GM19238 (cell line): ENCODE measurements at regions not wholly inside any gene's neighbourhood (a gene's known extent, or its start where the extent isn't known, plus 50 kb on each side); places are given as distances from the start of the nearest gene placed in this dataset.

Source experiments
- DNase-seq: peaks from one replicate; pipeline ENCODE4 v3.0.0; 2011; ENCODE audit warnings: low spot score; ENCODE audit not compliant: insufficient read length

- DNase-seq: no peak
Observed at GRCh38 chr1:184919892-184920291, 54.4 kb downstream of the NIBAN1 start.

GRCh38 chr1:184915463-184916090 lies 58.7 kb downstream of the NIBAN1 start:
- DNase-seq: no peak

- DNase-seq: no peak
Observed at GRCh38 chr1:184914149-184914548, 60.2 kb downstream of the NIBAN1 start.

GRCh38 chr1:184912392-184912791 lies 61.9 kb downstream of the NIBAN1 start:
- DNase-seq: no peak

- no peak for DNase-seq
Observed at GRCh38 chr1:184911830-184912229, 62.5 kb downstream of the NIBAN1 start.

DNA sequence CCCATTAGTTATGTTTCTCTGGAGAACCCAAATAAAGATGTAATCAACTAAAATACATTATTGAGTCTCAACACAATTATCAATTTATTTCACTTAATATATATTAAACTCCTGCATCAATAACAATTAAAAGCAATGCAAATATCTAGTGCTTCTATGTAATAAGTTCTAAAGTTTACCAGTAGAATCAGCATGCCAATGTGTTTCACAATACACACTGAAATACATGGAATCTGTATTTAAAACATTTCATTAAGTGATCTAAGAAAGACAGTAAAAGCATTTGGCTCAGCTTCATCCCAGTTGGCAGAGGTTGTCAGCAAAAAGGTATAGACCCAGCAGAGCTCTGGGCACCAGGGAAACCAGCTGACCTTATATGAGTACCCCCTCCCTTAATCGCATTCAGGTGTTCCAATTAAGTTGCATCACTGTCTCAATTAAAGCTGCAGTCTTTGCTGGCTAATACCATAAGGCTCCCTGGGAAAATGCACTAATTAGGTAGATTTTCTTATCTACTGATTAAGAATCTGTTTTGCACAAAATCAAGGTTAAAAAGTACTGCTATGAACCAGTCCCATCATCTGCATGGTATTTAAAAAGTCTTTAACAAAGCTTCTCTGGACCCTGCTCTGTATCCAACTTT lies 63.1 kb downstream of the NIBAN1 start:
- DNase-seq: no peak

GRCh38 chr1:184910691-184911091 lies 63.6 kb downstream of the NIBAN1 start:
- no peak for DNase-seq

- no peak for DNase-seq
Observed at GRCh38 chr1:184910005-184910404, 64.3 kb downstream of the NIBAN1 start.

GRCh38 chr1:184909019-184909418 lies 65.3 kb downstream of the NIBAN1 start:
- no peak for DNase-seq

GRCh38 chr1:184908506-184908905 lies 65.8 kb downstream of the NIBAN1 start:
- no peak for DNase-seq

- no peak for DNase-seq
Observed at GRCh38 chr1:184907500-184907899, 66.8 kb downstream of the NIBAN1 start.

GRCh38 chr1:184906761-184907160 lies 67.5 kb downstream of the NIBAN1 start:
- no peak for DNase-seq

GRCh38 chr1:184905601-184906322 lies 68.5 kb downstream of the NIBAN1 start:
- DNase-seq: no peak

GRCh38 chr1:184903111-184903692 lies 71.1 kb downstream of the NIBAN1 start:
- DNase-seq: no peak

GRCh38 chr1:184900507-184900906 lies 73.8 kb downstream of the NIBAN1 start:
- DNase-seq: no peak

DNA sequence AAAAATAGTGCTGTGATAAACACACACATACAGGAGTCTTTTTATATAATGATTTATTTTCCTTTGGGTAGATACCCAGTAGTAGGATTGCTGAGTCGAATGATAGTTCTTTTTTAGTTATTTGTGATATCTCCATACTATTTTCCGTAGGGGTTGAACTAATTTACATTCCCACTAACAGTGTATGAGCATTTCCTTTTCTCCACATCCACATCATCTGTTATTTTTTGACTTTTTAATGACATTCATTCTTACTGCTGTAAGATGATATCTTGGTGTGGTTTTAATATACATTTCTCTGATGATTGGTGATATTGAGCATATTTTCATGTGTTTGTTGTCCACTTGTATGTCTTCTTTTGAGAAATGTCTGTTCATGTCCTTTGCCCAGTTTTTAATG lies 78.3 kb downstream of the NIBAN1 start:
- DNase-seq: no peak

- DNase-seq: no peak
Observed at GRCh38 chr1:184895086-184895485, 79.2 kb downstream of the NIBAN1 start.

DNA sequence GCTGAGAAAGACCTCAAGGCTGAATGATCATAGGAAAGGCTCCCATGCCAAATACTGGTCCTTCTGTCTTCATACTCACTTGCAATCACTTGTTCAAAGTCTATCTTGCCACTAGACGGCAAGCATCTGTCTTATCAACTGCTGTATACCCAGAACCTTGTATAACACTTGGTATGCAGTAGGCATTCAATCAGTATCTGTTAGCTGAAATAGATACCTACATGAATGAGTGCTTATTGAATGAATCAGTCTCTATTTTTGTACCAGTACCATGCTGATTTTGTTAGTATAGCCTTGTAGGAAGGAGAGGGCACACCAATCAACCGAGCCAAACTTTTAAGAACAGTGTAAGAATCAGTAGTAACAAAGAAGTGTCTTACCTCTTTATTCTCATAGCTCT lies 80.6 kb downstream of the NIBAN1 start:
- DNase-seq: no peak

- DNase-seq: no peak
Observed at GRCh38 chr1:184892116-184892515, 82.2 kb downstream of the NIBAN1 start.

- DNase-seq: no peak
Observed at GRCh38 chr1:184891440-184891839, 82.9 kb downstream of the NIBAN1 start.

DNA sequence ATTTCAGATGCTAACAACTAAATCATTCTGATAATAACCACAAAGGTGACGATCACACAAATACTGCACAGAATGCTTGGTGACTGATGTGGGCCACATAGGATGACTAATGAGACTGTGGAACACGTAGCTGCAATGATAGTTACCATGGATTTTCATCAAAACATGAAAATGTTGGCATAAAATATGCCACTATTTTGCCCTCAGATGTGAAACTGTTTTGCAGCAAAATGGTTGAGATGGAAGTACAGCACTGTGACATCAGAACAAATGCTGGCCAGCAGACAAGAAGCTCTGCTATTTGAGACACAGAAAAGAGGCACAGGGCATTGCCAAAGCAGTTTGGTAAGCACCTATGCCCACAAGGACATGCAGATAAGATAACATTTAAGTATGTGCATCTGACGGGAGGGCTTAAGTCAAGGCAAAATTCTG lies 83.8 kb downstream of the NIBAN1 start:
- DNase-seq: no peak

GRCh38 chr1:184889902-184890301 lies 84.4 kb downstream of the NIBAN1 start:
- no peak for DNase-seq
